ENCODE measurements at regions not wholly inside any gene's neighbourhood (a gene's known extent, or its start where the extent isn't known, plus 50 kb on each side); places are given as distances from the start of the nearest gene placed in this dataset.

GRCh38 chrX:99468993-99469392 lies 941.1 kb downstream of the PCDH19 start:
- TF ChIP-seq CTCF (tag by site-specific recombination; IDR thresholded peaks at IDR 0.05) (no peak), ZNF148 (tag by site-specific recombination; IDR thresholded peaks at IDR 0.05; ENCODE audit: borderline replicate concordance) (no peak), REST (tag by site-specific recombination; IDR thresholded peaks at IDR 0.05) (no peak), ZNF530 (tag by site-specific recombination; IDR thresholded peaks at IDR 0.05; ENCODE audit: low read depth) (no peak), ATF2 (tag by site-specific recombination; IDR thresholded peaks at IDR 0.05; ENCODE audit: low read depth) (no peak), ZNF596 (tag by site-specific recombination; IDR thresholded peaks at IDR 0.05) (no peak), ZFP41 (tag by site-specific recombination; IDR thresholded peaks at IDR 0.05; ENCODE audit: borderline replicate concordance) (no peak), ZNF350 (tag by site-specific recombination; IDR thresholded peaks at IDR 0.05) (no peak)

All from HEK293 (cell line).